Skeletal muscle cell (primary cell): ENCODE measurements at regions not wholly inside any gene's neighbourhood (a gene's known extent, or its start where the extent isn't known, plus 50 kb on each side); places are given as distances from the start of the nearest gene placed in this dataset.

ENCODE experiments used
- DNase-seq: peaks from one replicate; pipeline ENCODE4 v3.0.0-alpha.2; 2010; ENCODE audit warnings: low read depth
- H3K4me3 ChIP-seq: 2 replicates; pipeline ENCODE4 v1.5.1; 2011; ENCODE audit warnings: low read depth, mild to moderate bottlenecking, control low read depth, low read length, moderate library complexity

- H3K4me3 ChIP-seq = no peak overlapping the region
- no peak for DNase-seq
Observed at GRCh38 chr5:91434348-91434747, 51.2 kb upstream of the ARRDC3 start.

- DNase-seq = no peak
- no peak overlapping the region for H3K4me3 ChIP-seq
Observed at GRCh38 chr5:91433861-91434260, 50.7 kb upstream of the ARRDC3 start.
